ENCODE measurements at regions not wholly inside any gene's neighbourhood (a gene's known extent, or its start where the extent isn't known, plus 50 kb on each side); places are given as distances from the start of the nearest gene placed in this dataset.

DNA sequence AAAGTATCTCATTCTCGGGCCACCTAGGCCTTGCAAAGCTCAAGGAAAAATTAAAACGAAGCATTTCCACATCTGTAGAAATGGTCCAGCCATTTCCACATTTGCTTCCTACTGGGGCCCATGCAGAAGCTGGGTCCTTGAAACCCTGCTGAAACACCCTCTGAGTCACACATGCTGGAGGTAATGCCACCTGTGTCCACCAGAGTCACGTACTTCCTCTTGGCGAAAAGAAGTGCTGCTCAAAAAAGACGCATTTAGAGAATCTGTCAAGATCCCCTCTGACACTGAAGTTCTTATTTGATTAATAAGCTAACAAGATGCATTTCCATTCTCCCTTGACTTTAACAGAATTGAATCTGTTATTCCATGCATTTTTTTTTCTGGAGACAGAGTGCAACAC, 423.2 kb downstream of the PREX1 start:
- TF ChIP-seq, protein P1, sequence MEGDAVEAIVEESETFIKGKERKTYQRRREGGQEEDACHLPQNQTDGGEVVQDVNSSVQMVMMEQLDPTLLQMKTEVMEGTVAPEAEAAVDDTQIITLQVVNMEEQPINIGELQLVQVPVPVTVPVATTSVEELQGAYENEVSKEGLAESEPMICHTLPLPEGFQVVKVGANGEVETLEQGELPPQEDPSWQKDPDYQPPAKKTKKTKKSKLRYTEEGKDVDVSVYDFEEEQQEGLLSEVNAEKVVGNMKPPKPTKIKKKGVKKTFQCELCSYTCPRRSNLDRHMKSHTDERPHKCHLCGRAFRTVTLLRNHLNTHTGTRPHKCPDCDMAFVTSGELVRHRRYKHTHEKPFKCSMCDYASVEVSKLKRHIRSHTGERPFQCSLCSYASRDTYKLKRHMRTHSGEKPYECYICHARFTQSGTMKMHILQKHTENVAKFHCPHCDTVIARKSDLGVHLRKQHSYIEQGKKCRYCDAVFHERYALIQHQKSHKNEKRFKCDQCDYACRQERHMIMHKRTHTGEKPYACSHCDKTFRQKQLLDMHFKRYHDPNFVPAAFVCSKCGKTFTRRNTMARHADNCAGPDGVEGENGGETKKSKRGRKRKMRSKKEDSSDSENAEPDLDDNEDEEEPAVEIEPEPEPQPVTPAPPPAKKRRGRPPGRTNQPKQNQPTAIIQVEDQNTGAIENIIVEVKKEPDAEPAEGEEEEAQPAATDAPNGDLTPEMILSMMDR (IDR thresholded peaks at IDR 0.05; ENCODE audit: low read depth, low read length, poor library complexity, severe bottlenecking) = peak; percentile 14
- TF ChIP-seq EZH2phosphoT487 (IDR thresholded peaks at IDR 0.05; ENCODE audit: borderline replicate concordance, low read length) = no peak
